HG02623 (cell line): ENCODE measurements at regions not wholly inside any gene's neighbourhood (a gene's known extent, or its start where the extent isn't known, plus 50 kb on each side); places are given as distances from the start of the nearest gene placed in this dataset.

Experiments used
- ATAC-seq: cut with Tn5 transposase; IDR thresholded peaks from one replicate; pipeline ENCODE4 v1.9.1; 2021; ENCODE audit warnings: moderate library complexity; ENCODE audit not compliant: unreplicated experiment

GRCh38 chr4:96755569-96756484 lies 915.9 kb downstream of the PDHA2 start:
- ATAC-seq = no peak

- ATAC-seq = no peak
Measured at GRCh38 chr4:96756584-96756983, 916.7 kb downstream of the PDHA2 start.

- no peak for ATAC-seq
Measured at GRCh38 chr4:96763546-96763945, 923.7 kb downstream of the PDHA2 start.

- ATAC-seq = no peak
Measured at GRCh38 chr4:96766359-96766758, 926.5 kb downstream of the PDHA2 start.

GRCh38 chr4:96767815-96768480 lies 928.1 kb downstream of the PDHA2 start:
- no peak for ATAC-seq

GRCh38 chr4:96775501-96775900 lies 935.6 kb downstream of the PDHA2 start:
- ATAC-seq = no peak

- ATAC-seq = no peak
Measured at GRCh38 chr4:96776920-96777527, 937.1 kb downstream of the PDHA2 start.

GRCh38 chr4:96784336-96784735 lies 944.4 kb downstream of the PDHA2 start:
- no peak for ATAC-seq

GRCh38 chr4:96786306-96786705 lies 946.4 kb downstream of the PDHA2 start:
- ATAC-seq = no peak

- no peak for ATAC-seq
Measured at GRCh38 chr4:96787766-96788165, 947.9 kb downstream of the PDHA2 start.

GRCh38 chr4:96809563-96809962 lies 969.7 kb downstream of the PDHA2 start:
- no peak for ATAC-seq

- no peak for ATAC-seq
Measured at GRCh38 chr4:96827086-96827485, 987.2 kb downstream of the PDHA2 start.

- ATAC-seq = no peak
Measured at GRCh38 chr4:96833831-96834230, 993.9 kb downstream of the PDHA2 start.

- no peak for ATAC-seq
Measured at GRCh38 chr4:96835991-96836390, 996.1 kb downstream of the PDHA2 start.

- no peak for ATAC-seq
Measured at GRCh38 chr4:96839441-96839840, 999.5 kb downstream of the PDHA2 start.

- ATAC-seq = no peak
Measured at GRCh38 chr4:96841801-96842200, 1001.9 kb downstream of the PDHA2 start.

- no peak for ATAC-seq
Measured at GRCh38 chr4:96844858-96845490, 1005.1 kb downstream of the PDHA2 start.

- no peak for ATAC-seq
Measured at GRCh38 chr4:96845819-96846218, 1005.9 kb downstream of the PDHA2 start.

GRCh38 chr4:96874657-96875056 lies 1034.8 kb downstream of the PDHA2 start:
- no peak for ATAC-seq

GRCh38 chr4:96879527-96879926 lies 1039.6 kb downstream of the PDHA2 start:
- no peak for ATAC-seq

- ATAC-seq = no peak
Measured at GRCh38 chr4:96887857-96888256, 1048.0 kb downstream of the PDHA2 start.
